ENCODE measurements at regions not wholly inside any gene's neighbourhood (a gene's known extent, or its start where the extent isn't known, plus 50 kb on each side); places are given as distances from the start of the nearest gene placed in this dataset.

DNA sequence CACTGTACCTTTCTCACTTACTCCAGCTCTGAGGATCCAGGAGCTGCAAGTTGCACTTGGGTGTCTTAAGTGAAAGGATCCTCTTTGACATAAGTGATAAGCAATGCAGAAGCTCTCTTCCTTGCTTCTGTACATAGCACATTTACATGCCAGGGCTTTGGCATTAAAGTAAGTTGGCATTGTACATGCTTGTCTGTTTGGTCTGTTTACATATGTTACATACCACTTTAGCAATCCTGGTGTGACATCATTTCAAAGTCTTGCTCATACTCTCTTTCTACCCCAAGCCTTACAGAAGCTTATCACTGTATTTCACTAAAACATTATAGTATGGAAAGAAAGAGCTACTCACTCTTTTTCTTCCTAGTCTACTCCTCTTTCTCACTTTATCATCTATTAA is 2548.3 kb downstream of the ARAP2 start:
- TF ChIP-seq POLR2A (IDR thresholded peaks at IDR 0.05) = no peak
- TF ChIP-seq CTCF (IDR thresholded peaks at IDR 0.05) = no peak
- H3K4me1 ChIP-seq = no peaks in the 10 kb centered on the region
- no peak for DNase-seq
- no peak overlapping the region for H3K27ac ChIP-seq
- intact Hi-C loops (cut with DNase I; ENCODE audit: low total_unique reads) = no loop called here
- H3K27me3 ChIP-seq = no peaks in the 10 kb centered on the region
- no peak overlapping the region for H3K4me3 ChIP-seq
- no peaks in the 10 kb centered on the region for H3K36me3 ChIP-seq (ENCODE audit: low read depth, missing control alignments)
- no peaks in the 10 kb centered on the region for H3K9me3 ChIP-seq

DNA sequence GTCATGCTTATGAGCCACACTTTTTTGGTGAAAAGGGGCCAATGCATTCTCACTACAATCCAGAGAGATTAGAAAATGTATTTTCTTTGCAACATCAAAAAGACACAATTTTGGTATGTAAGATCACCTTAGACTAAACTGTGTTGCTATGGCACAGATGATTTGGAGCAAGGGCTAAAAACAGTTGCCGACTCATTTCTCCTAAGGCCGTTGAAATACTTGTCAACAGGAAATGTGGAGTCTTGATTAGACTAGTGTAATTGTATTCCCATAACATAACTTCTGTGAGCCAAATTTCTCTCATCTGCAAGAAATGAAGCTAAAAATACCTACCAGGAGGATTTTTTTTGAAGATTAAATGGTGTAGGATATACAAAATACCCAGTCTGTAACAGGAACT is 2547.7 kb downstream of the ARAP2 start:
- no peak overlapping the region for H3K4me3 ChIP-seq
- intact Hi-C loops (cut with DNase I; ENCODE audit: low total_unique reads) = no loop called here
- no peak for DNase-seq
- H3K36me3 ChIP-seq (ENCODE audit: low read depth, missing control alignments) = no peaks in the 10 kb centered on the region
- H3K27ac ChIP-seq = no peak overlapping the region
- 21 to 36% methylated on average over 2 of the region's 2 CpGs for WGBS, 2 donors
- no peaks in the 10 kb centered on the region for H3K9me3 ChIP-seq
- TF ChIP-seq CTCF (IDR thresholded peaks at IDR 0.05) = no peak
- no peak for TF ChIP-seq POLR2A (IDR thresholded peaks at IDR 0.05)
- H3K4me1 ChIP-seq = no peaks in the 10 kb centered on the region
- no peaks in the 10 kb centered on the region for H3K27me3 ChIP-seq

GRCh38 chr4:33709247-33709646 is 2535.1 kb downstream of the ARAP2 start:
- H3K27ac ChIP-seq = no peak overlapping the region
- 80 to 91% methylated on average over 3 of the region's 3 CpGs for WGBS, 2 donors
- H3K9me3 ChIP-seq = no peaks in the 10 kb centered on the region
- H3K4me3 ChIP-seq = no peak overlapping the region
- no peaks in the 10 kb centered on the region for H3K36me3 ChIP-seq (ENCODE audit: low read depth, missing control alignments)
- no peak for DNase-seq
- no peaks in the 10 kb centered on the region for H3K4me1 ChIP-seq
- H3K27me3 ChIP-seq = no peaks in the 10 kb centered on the region
- TF ChIP-seq CTCF (IDR thresholded peaks at IDR 0.05) = no peak
- no peak for TF ChIP-seq POLR2A (IDR thresholded peaks at IDR 0.05)
- intact Hi-C loops (cut with DNase I; ENCODE audit: low total_unique reads) = no loop called here

DNA sequence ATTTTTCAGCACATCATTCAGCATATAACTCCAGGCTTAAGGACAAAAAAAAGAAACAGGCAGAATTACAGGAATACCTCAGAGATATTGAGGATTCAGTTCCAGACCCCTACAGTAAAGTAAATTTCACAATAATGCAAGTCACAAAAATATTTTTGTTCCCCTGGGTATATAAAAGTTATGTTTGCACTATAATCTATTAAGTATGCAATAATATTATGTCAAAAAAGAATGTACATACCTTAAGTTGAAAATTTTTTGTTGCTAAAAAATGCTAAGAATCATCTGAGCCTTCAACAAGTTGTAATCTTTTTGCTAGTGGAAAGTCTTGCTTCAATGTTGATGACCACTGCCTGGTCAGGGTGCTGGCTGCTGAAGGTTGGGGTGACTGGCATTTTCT is 2532.5 kb downstream of the ARAP2 start:
- H3K27me3 ChIP-seq = no peaks in the 10 kb centered on the region
- H3K36me3 ChIP-seq (ENCODE audit: low read depth, missing control alignments) = no peaks in the 10 kb centered on the region
- DNase-seq = no peak
- TF ChIP-seq CTCF (IDR thresholded peaks at IDR 0.05) (no peak), POLR2A (IDR thresholded peaks at IDR 0.05) (no peak)
- H3K4me1 ChIP-seq = no peaks in the 10 kb centered on the region
- no peaks in the 10 kb centered on the region for H3K9me3 ChIP-seq
- H3K4me3 ChIP-seq = no peak overlapping the region
- H3K27ac ChIP-seq = no peak overlapping the region
- intact Hi-C loops (cut with DNase I; ENCODE audit: low total_unique reads) = no loop called here

GRCh38 chr4:33714971-33715370 is 2529.3 kb downstream of the ARAP2 start:
- TF ChIP-seq POLR2A (IDR thresholded peaks at IDR 0.05) (no peak), CTCF (IDR thresholded peaks at IDR 0.05) (no peak)
- no peaks in the 10 kb centered on the region for H3K9me3 ChIP-seq
- no peaks in the 10 kb centered on the region for H3K4me1 ChIP-seq
- no peaks in the 10 kb centered on the region for H3K27me3 ChIP-seq
- intact Hi-C loops (cut with DNase I; ENCODE audit: low total_unique reads) = no loop called here
- 83 to 96% methylated on average over 1 of the region's 1 CpG for WGBS, 2 donors
- no peak for DNase-seq
- no peak overlapping the region for H3K27ac ChIP-seq
- no peak overlapping the region for H3K4me3 ChIP-seq
- no peaks in the 10 kb centered on the region for H3K36me3 ChIP-seq (ENCODE audit: low read depth, missing control alignments)
